SK-N-SH treated with all-trans-retinoic acid at 6 μM for 48 hours (cell line): ENCODE measurements at regions not wholly inside any gene's neighbourhood (a gene's known extent, or its start where the extent isn't known, plus 50 kb on each side); places are given as distances from the start of the nearest gene placed in this dataset.

Source experiments
- ATAC-seq: fragments of 200-7000 bp; cut with Tn5 transposase; 3 replicates; pipeline ENCODE4 v1.9.1; 2020; ENCODE audit warnings: mild to moderate bottlenecking, moderate library complexity
- ARNTL ChIP-seq: fragments of 450-650 bp; formaldehyde crosslinking; IDR thresholded peaks from 2 replicates; pipeline ENCODE4 v1.5.0; 2020; ENCODE audit warnings: low read depth, mild to moderate bottlenecking, moderate library complexity, borderline replicate concordance
- BACH2 ChIP-seq: fragments of 250-450 bp; sonication (Bioruptor Pico); IDR thresholded peaks from 2 replicates; pipeline ENCODE4 v1.9.0; 2021; ENCODE audit warnings: mild to moderate bottlenecking, borderline replicate concordance
- CREB5 ChIP-seq: fragments of 250-450 bp; sonication (Bioruptor Pico); IDR thresholded peaks from 2 replicates; pipeline ENCODE4 v1.5.1; 2020; ENCODE audit warnings: low read depth, mild to moderate bottlenecking, moderate library complexity
- ISL1 ChIP-seq: fragments of 250-450 bp; sonication (Bioruptor Pico); IDR thresholded peaks from 2 replicates; pipeline ENCODE4 v2.1.2; 2022; ENCODE audit warnings: mild to moderate bottlenecking, moderate library complexity
- OSR1 ChIP-seq: fragments of 250-450 bp; sonication (Bioruptor Pico); IDR thresholded peaks from 2 replicates; pipeline ENCODE4 v1.8.0; 2022; ENCODE audit warnings: moderate library complexity, mild to moderate bottlenecking, inconsistent platforms
- POU6F1 ChIP-seq: fragments of 250-450 bp; sonication (Bioruptor Pico); IDR thresholded peaks from 2 replicates; pipeline ENCODE4 v1.8.0; 2021; ENCODE audit warnings: low read depth, mild to moderate bottlenecking, moderate library complexity, borderline replicate concordance
- PPARA ChIP-seq: fragments of 250-450 bp; sonication (Bioruptor Pico); IDR thresholded peaks from 2 replicates; pipeline ENCODE4 v1.5.0; 2020; ENCODE audit warnings: mild to moderate bottlenecking, borderline replicate concordance
- RARB ChIP-seq: fragments of 250-450 bp; sonication (Bioruptor Pico); IDR thresholded peaks from 2 replicates; pipeline ENCODE4 v1.8.0; 2021; ENCODE audit warnings: mild to moderate bottlenecking, moderate library complexity
- SNAI2 ChIP-seq: fragments of 250-450 bp; sonication (Bioruptor Pico); IDR thresholded peaks from 2 replicates; pipeline ENCODE4 v1.5.0; 2020; ENCODE audit warnings: mild to moderate bottlenecking, moderate library complexity
- TCF4 ChIP-seq: fragments of 250-450 bp; sonication (Bioruptor Pico); IDR thresholded peaks from 2 replicates; pipeline ENCODE4 v1.8.0; 2021; ENCODE audit warnings: mild to moderate bottlenecking, moderate library complexity, borderline replicate concordance
- TOX ChIP-seq: fragments of 250-450 bp; sonication (Bioruptor Pico); IDR thresholded peaks from 2 replicates; pipeline ENCODE4 v1.8.0; 2021; ENCODE audit warnings: mild to moderate bottlenecking, moderate library complexity, borderline replicate concordance
- ZC3H10 ChIP-seq: fragments of 250-450 bp; sonication (Bioruptor Pico); IDR thresholded peaks from 2 replicates; pipeline ENCODE4 v1.5.1; 2021; ENCODE audit warnings: mild to moderate bottlenecking, moderate library complexity
- ZFP30 ChIP-seq: fragments of 450-650 bp; formaldehyde crosslinking; IDR thresholded peaks from 2 replicates; pipeline ENCODE4 v1.5.0; 2022; ENCODE audit warnings: mild to moderate bottlenecking, moderate library complexity
- ZNF565 ChIP-seq: fragments of 450-650 bp; formaldehyde crosslinking; conservative IDR thresholded peaks from 2 replicates; pipeline ENCODE4 v1.5.0; 2020; ENCODE audit warnings: low read depth, mild to moderate bottlenecking, moderate library complexity
- ZNF70 ChIP-seq: fragments of 450-650 bp; formaldehyde crosslinking; IDR thresholded peaks from 2 replicates; pipeline ENCODE4 v1.5.0; 2020; ENCODE audit warnings: mild to moderate bottlenecking, moderate library complexity
- ZNF8 ChIP-seq: fragments of 450-650 bp; formaldehyde crosslinking; IDR thresholded peaks from 2 replicates; pipeline ENCODE4 v1.5.0; 2020; ENCODE audit warnings: mild to moderate bottlenecking, moderate library complexity
- TF ChIP-seq, protein P1 (sequence below): fragments of 250-450 bp; sonication (Bioruptor Pico); IDR thresholded peaks from 2 replicates; pipeline ENCODE4 v1.5.0; 2020; ENCODE audit warnings: mild to moderate bottlenecking, moderate library complexity
- TF ChIP-seq, protein P2 (sequence below): fragments of 250-450 bp; sonication (Bioruptor Pico); IDR thresholded peaks from 2 replicates; pipeline ENCODE4 v1.5.1; 2021; ENCODE audit warnings: mild to moderate bottlenecking, moderate library complexity

DNA sequence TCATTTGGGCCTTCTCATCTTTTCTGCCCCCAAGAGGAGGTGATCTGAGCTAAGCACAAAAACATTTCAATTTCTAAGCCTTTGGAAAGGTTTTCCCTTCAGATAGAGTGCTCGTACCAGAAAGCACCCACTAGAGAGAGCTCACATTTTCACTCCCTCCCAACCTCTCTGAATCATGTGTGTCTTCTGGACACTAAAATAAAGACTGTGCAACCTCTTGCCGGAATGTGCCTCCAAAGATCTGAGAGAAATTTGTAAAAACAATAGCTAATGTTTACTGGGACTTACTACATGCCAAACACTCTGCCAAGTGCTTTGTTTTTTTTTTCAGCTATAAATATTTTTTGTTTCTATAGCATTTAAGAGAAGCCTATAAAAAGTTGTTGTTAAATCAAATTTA lies 120.6 kb upstream of the LNX1 start (continued):
- TF ChIP-seq, protein P1, sequence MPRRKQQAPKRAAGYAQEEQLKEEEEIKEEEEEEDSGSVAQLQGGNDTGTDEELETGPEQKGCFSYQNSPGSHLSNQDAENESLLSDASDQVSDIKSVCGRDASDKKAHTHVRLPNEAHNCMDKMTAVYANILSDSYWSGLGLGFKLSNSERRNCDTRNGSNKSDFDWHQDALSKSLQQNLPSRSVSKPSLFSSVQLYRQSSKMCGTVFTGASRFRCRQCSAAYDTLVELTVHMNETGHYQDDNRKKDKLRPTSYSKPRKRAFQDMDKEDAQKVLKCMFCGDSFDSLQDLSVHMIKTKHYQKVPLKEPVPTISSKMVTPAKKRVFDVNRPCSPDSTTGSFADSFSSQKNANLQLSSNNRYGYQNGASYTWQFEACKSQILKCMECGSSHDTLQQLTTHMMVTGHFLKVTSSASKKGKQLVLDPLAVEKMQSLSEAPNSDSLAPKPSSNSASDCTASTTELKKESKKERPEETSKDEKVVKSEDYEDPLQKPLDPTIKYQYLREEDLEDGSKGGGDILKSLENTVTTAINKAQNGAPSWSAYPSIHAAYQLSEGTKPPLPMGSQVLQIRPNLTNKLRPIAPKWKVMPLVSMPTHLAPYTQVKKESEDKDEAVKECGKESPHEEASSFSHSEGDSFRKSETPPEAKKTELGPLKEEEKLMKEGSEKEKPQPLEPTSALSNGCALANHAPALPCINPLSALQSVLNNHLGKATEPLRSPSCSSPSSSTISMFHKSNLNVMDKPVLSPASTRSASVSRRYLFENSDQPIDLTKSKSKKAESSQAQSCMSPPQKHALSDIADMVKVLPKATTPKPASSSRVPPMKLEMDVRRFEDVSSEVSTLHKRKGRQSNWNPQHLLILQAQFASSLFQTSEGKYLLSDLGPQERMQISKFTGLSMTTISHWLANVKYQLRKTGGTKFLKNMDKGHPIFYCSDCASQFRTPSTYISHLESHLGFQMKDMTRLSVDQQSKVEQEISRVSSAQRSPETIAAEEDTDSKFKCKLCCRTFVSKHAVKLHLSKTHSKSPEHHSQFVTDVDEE (CRISPR knock-in tag) = no peak

- ATAC-seq = no peak
- TF ChIP-seq ZNF565 (CRISPR knock-in tag) (no peak), POU6F1 (no peak), ISL1 (CRISPR knock-in tag) (no peak), SNAI2 (no peak), ZNF8 (CRISPR knock-in tag) (no peak), TOX (CRISPR knock-in tag) (no peak), BACH2 (no peak), ZFP30 (no peak)
Observed at GRCh38 chr4:53709693-53710092, 118.4 kb upstream of the LNX1 start.

- TF ChIP-seq ISL1 (CRISPR knock-in tag) = no peak
- no peak for TF ChIP-seq ARNTL (CRISPR knock-in tag)
- ATAC-seq = no peak
Observed at GRCh38 chr4:53707491-53707890, 116.2 kb upstream of the LNX1 start.

DNA sequence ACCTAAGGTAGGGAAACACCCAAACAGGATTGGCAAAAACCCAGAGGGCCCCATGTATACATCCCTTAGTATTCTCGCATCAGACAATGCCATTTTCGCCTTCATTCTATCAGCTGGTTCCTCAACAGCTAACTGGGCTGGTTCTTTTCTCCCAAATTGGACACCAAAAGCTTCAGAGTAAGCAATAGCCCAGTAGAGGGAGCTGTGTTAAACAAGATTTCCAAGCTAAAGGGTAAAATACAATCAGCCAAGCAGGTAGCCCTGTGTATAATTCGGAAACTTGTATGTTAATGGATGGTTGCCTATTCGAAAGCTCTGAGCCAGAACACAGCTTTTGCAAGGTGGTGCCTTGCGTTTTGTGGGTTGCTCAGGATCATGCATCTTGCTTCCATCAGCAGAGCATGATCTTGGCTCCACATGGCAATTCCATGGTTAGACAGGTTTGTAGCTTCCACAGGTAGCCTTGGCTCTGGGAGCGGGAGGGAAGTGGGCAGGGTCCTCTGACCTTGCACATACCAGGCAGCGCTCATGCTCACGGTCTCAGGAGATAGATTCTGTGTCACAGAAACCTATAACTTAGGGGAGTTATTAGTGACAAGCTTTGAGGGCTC lies 115.2 kb upstream of the LNX1 start:
- TF ChIP-seq CREB5 (CRISPR knock-in tag) = no peak
- TF ChIP-seq ARNTL (CRISPR knock-in tag) = no peak
- TF ChIP-seq ZC3H10 = no peak
- no peak for TF ChIP-seq TCF4
- TF ChIP-seq ZNF565 (CRISPR knock-in tag) = no peak
- TF ChIP-seq OSR1 (CRISPR knock-in tag) = no peak
- no peak for TF ChIP-seq SNAI2
- TF ChIP-seq, protein P1 (CRISPR knock-in tag) = no peak
- no peak for TF ChIP-seq TOX (CRISPR knock-in tag)
- TF ChIP-seq RARB (CRISPR knock-in tag) = no peak
- TF ChIP-seq ISL1 (CRISPR knock-in tag) = no peak
- TF ChIP-seq, protein P2, sequence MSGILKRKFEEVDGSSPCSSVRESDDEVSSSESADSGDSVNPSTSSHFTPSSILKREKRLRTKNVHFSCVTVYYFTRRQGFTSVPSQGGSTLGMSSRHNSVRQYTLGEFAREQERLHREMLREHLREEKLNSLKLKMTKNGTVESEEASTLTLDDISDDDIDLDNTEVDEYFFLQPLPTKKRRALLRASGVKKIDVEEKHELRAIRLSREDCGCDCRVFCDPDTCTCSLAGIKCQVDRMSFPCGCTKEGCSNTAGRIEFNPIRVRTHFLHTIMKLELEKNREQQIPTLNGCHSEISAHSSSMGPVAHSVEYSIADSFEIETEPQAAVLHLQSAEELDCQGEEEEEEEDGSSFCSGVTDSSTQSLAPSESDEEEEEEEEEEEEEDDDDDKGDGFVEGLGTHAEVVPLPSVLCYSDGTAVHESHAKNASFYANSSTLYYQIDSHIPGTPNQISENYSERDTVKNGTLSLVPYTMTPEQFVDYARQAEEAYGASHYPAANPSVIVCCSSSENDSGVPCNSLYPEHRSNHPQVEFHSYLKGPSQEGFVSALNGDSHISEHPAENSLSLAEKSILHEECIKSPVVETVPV (CRISPR knock-in tag) = no peak
- no peak for TF ChIP-seq PPARA (CRISPR knock-in tag)
- no peak for TF ChIP-seq ZNF70 (CRISPR knock-in tag)
- no peak for TF ChIP-seq POU6F1
- ATAC-seq = peak; percentile 33; the same call in 2 of the 3 replicates
